Activated T-helper 2 cell treated with anti-CD3 and anti-CD28 coated beads, Interferon-gamma antibody, Interleukin-2, Interleukin-4, amounts not matched to agents 10 μg/mL and 5 μg/mL and 100 μg/mL, durations not matched to agents 14 hours and 24 hours and 36 hours (primary cell): ENCODE measurements at regions not wholly inside any gene's neighbourhood (a gene's known extent, or its start where the extent isn't known, plus 50 kb on each side); places are given as distances from the start of the nearest gene placed in this dataset.

Experiments
- DNase-seq: peaks from one replicate; pipeline ENCODE4 v3.0.0; 2021; ENCODE audit warnings: low spot score
- H3K27ac Mint-ChIP-seq: one replicate; pipeline ENCODE4 v1.8.0; 2021; ENCODE audit warnings: mixed read lengths
- H3K27me3 Mint-ChIP-seq: one replicate; pipeline ENCODE4 v1.8.0; 2021; ENCODE audit warnings: low read depth, mixed read lengths
- H3K36me3 Mint-ChIP-seq: one replicate; pipeline ENCODE4 v1.8.0; 2021; ENCODE audit warnings: low read depth, mixed read lengths
- H3K4me1 Mint-ChIP-seq: one replicate; pipeline ENCODE4 v1.8.0; 2021; ENCODE audit warnings: low read depth, mixed read lengths
- H3K4me3 Mint-ChIP-seq: one replicate; pipeline ENCODE4 v1.8.0; 2021; ENCODE audit warnings: low read depth, mild to moderate bottlenecking, moderate library complexity, mixed read lengths
- H3K9me3 Mint-ChIP-seq: one replicate; pipeline ENCODE4 v1.8.0; 2021; ENCODE audit warnings: mixed read lengths
- intact Hi-C: fragments of 100-400 bp; cut with micrococcal nuclease; formaldehyde crosslinking; loops from one replicate; pipeline ENCODE4 v1.15.1; 2023

- Mint-ChIP-seq H3K4me3 (no peak overlapping the region), H3K9me3 (peaks cover 16% of the 10 kb centered on the region), H3K27me3 (no peaks in the 10 kb centered on the region), H3K4me1 (no peaks in the 10 kb centered on the region), H3K36me3 (no peaks in the 10 kb centered on the region), H3K27ac (no peak overlapping the region)
- intact Hi-C loops, result no loop called here
- DNase-seq, result no peak
Observed at GRCh38 chr4:188822698-188823097, 683.5 kb downstream of the TRIML1 start.

- intact Hi-C loops, result no loop called here
- H3K27ac Mint-ChIP-seq, result no peak overlapping the region
- no peak for DNase-seq
- no peak overlapping the region for H3K4me3 Mint-ChIP-seq
- H3K9me3 Mint-ChIP-seq, result peaks cover 8% of the 10 kb centered on the region
- no peaks in the 10 kb centered on the region for H3K4me1 Mint-ChIP-seq
- H3K36me3 Mint-ChIP-seq, result no peaks in the 10 kb centered on the region
- no peaks in the 10 kb centered on the region for H3K27me3 Mint-ChIP-seq
Observed at GRCh38 chr4:188824553-188824952, 685.3 kb downstream of the TRIML1 start.

GRCh38 chr4:188826393-188826792 is 687.2 kb downstream of the TRIML1 start:
- intact Hi-C loops, result no loop called here
- H3K9me3 Mint-ChIP-seq, result peaks cover 8% of the 10 kb centered on the region
- no peaks in the 10 kb centered on the region for H3K36me3 Mint-ChIP-seq
- no peaks in the 10 kb centered on the region for H3K4me1 Mint-ChIP-seq
- DNase-seq, result no peak
- H3K27ac Mint-ChIP-seq, result no peak overlapping the region
- no peak overlapping the region for H3K4me3 Mint-ChIP-seq
- no peaks in the 10 kb centered on the region for H3K27me3 Mint-ChIP-seq

DNA sequence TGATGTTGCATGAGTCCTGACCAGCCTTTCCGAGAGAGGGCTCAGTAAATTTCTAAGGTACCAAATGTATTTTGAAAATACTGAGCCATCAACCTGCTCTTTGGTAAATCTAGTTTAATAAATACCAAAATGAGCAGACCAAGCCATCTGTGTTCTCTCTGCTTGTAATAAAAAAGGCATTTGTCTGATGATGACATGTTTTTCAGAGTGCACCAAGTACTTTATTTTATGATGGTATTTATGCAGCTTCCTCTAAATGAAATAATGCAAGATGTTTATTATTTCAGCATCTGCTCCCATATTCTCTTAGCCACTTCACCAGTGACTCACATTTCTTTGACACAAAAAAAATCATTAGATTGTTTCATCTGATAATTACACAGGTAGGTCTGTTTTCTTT is 700.5 kb downstream of the TRIML1 start:
- DNase-seq, result no peak
- peaks cover 22% of the 10 kb centered on the region for H3K9me3 Mint-ChIP-seq
- intact Hi-C loops, result no loop called here
- H3K4me1 Mint-ChIP-seq, result no peaks in the 10 kb centered on the region
- no peaks in the 10 kb centered on the region for H3K36me3 Mint-ChIP-seq
- no peak overlapping the region for H3K27ac Mint-ChIP-seq
- no peaks in the 10 kb centered on the region for H3K27me3 Mint-ChIP-seq
- no peak overlapping the region for H3K4me3 Mint-ChIP-seq

- Mint-ChIP-seq H3K27me3 (no peaks in the 10 kb centered on the region), H3K36me3 (no peaks in the 10 kb centered on the region), H3K27ac (no peak overlapping the region), H3K4me3 (no peak overlapping the region), H3K9me3 (peaks cover 29% of the 10 kb centered on the region), H3K4me1 (no peaks in the 10 kb centered on the region)
- no peak for DNase-seq
- intact Hi-C loops, result no loop called here
Observed at GRCh38 chr4:188841523-188841922, 702.3 kb downstream of the TRIML1 start.

DNA sequence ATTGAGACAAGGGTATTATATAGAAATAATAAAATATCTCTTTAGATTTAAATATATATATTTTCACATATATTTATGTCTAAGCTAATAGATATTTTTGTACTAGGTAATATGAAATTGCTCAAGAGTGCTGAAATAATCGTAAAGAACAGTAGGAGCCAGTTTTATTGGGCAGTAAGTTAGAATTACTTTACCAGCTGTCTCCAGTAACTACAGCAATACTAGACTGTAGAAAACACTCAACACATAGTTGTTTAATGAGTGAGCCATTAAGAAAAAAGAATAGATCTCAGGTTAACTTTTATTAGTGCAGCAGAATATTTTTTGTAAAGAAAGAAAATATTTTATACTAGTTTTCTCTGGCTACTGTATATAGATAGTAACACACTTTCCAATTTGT is 715.2 kb downstream of the TRIML1 start:
- Mint-ChIP-seq H3K27me3 (no peaks in the 10 kb centered on the region), H3K4me3 (no peak overlapping the region), H3K9me3 (peaks cover 43% of the 10 kb centered on the region), H3K36me3 (no peaks in the 10 kb centered on the region), H3K4me1 (no peaks in the 10 kb centered on the region), H3K27ac (no peak overlapping the region)
- DNase-seq, result no peak
- intact Hi-C loops, result no loop called here

DNA sequence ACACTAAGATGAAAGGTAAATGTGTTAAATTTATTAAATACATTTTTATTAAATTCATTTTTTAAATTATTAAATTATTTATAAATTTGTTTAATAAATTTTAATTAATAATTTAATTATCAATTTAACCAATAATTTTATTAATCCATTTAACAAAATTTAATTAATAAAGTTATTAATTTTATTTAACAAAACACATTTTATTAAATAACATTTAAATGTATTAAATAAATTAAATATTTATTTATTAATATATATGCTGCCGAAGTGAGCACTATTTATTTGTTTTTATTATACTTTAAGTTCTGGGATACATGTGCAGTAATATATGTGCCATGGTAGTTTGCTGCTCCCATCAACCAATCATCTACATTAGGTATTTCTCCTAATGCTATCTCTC is 719.5 kb downstream of the TRIML1 start:
- peaks cover 33% of the 10 kb centered on the region for H3K9me3 Mint-ChIP-seq
- no peaks in the 10 kb centered on the region for H3K36me3 Mint-ChIP-seq
- H3K4me3 Mint-ChIP-seq, result no peak overlapping the region
- intact Hi-C loops, result no loop called here
- DNase-seq, result no peak
- H3K4me1 Mint-ChIP-seq, result no peaks in the 10 kb centered on the region
- no peaks in the 10 kb centered on the region for H3K27me3 Mint-ChIP-seq
- no peak overlapping the region for H3K27ac Mint-ChIP-seq

- Mint-ChIP-seq H3K27ac (no peak overlapping the region), H3K4me3 (no peak overlapping the region), H3K36me3 (no peaks in the 10 kb centered on the region), H3K4me1 (no peaks in the 10 kb centered on the region), H3K27me3 (no peaks in the 10 kb centered on the region), H3K9me3 (peaks cover 46% of the 10 kb centered on the region)
- no peak for DNase-seq
- intact Hi-C loops, result no loop called here
Observed at GRCh38 chr4:188864741-188865140, 725.5 kb downstream of the TRIML1 start.

DNA sequence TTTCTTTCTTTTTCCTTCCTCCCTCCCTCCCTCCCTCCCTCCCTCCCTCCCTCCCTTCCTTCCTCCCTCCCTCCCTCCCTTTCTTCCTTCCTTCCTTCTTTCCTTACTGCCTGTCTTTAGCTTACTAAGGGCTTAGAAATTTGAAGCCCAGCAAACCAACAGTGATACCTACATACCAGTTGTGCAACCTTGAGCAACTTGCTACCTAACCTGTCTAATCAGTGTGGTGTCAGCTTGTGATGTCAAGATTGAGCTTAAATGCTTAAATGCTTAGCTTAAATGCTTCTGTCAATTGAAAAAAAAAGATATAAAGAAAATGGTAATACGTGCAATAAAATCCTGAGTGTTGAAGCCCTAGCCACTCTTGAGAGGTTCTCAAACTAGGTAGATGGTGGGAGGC is 728.6 kb downstream of the TRIML1 start:
- Mint-ChIP-seq H3K27me3 (no peaks in the 10 kb centered on the region), H3K4me1 (no peaks in the 10 kb centered on the region), H3K9me3 (peaks cover 49% of the 10 kb centered on the region), H3K36me3 (no peaks in the 10 kb centered on the region), H3K4me3 (no peak overlapping the region), H3K27ac (no peak overlapping the region)
- intact Hi-C loops, result no loop called here
- no peak for DNase-seq

DNA sequence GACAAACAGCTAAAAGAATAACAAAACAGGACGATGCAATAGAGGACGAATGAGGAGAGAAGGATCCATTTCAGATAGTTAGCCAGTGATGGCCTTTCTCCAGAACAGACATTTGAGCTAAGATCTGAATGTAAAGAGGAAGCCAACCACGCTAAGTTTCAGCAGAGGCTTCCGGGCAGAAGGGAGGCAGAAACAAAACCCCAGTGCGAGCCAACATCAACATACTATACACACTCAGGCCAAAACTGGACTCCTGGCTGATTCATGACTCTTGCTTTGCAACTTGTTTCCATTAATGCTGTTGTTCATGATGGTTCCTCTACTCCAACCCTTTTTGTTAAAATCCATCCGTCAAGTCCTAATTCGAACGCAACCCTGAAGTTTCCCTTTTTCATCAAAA is 730.3 kb downstream of the TRIML1 start:
- Mint-ChIP-seq H3K4me1 (no peaks in the 10 kb centered on the region), H3K27ac (no peak overlapping the region), H3K27me3 (no peaks in the 10 kb centered on the region), H3K4me3 (no peak overlapping the region), H3K9me3 (peaks cover 40% of the 10 kb centered on the region), H3K36me3 (no peaks in the 10 kb centered on the region)
- DNase-seq, result no peak
- intact Hi-C loops, result no loop called here

- Mint-ChIP-seq H3K9me3 (peaks cover 30% of the 10 kb centered on the region), H3K4me3 (no peak overlapping the region)
- intact Hi-C loops, result no loop called here
Observed at GRCh38 chr4:188872809-188873208, 733.6 kb downstream of the TRIML1 start.

DNA sequence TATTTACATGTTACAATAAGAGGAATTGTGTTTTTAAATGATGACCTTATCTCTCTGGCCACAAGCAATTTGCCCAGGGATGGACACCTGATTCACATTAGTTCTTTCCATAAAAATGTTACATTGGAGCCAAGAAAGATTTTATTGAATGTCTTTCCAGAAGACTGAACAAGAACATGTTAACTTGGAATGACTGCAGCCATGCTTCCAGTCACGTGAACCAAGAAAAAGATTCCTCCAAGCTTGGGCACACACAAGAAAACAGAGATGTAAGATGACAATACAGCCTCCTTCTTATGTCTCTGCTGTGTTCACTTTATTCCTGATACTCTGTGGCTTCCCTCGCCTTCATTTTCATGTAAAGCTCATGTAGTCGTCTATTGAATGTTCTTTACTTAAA is 737.6 kb downstream of the TRIML1 start:
- H3K4me1 Mint-ChIP-seq, result no peaks in the 10 kb centered on the region
- H3K4me3 Mint-ChIP-seq, result no peak overlapping the region
- intact Hi-C loops, result no loop called here

More at GRCh38 chr4:188872809-188873208, 733.6 kb downstream of the TRIML1 start:
- H3K4me1 Mint-ChIP-seq, result no peaks in the 10 kb centered on the region
- no peak overlapping the region for H3K27ac Mint-ChIP-seq
- no peaks in the 10 kb centered on the region for H3K36me3 Mint-ChIP-seq
- H3K27me3 Mint-ChIP-seq, result no peaks in the 10 kb centered on the region
- no peak for DNase-seq

GRCh38 chr4:188879598-188879997 is 740.4 kb downstream of the TRIML1 start:
- intact Hi-C loops, result no loop called here
- Mint-ChIP-seq H3K4me3 (no peak overlapping the region), H3K27ac (no peak overlapping the region), H3K4me1 (no peaks in the 10 kb centered on the region), H3K36me3 (no peaks in the 10 kb centered on the region), H3K9me3 (peaks cover 22% of the 10 kb centered on the region), H3K27me3 (no peaks in the 10 kb centered on the region)
- no peak for DNase-seq

More for the DNA sequence above, 737.6 kb downstream of the TRIML1 start:
- Mint-ChIP-seq H3K27me3 (no peaks in the 10 kb centered on the region), H3K36me3 (no peaks in the 10 kb centered on the region), H3K9me3 (peaks cover 13% of the 10 kb centered on the region), H3K27ac (no peak overlapping the region)
- no peak for DNase-seq

- no peaks in the 10 kb centered on the region for H3K36me3 Mint-ChIP-seq
- peaks cover 34% of the 10 kb centered on the region for H3K9me3 Mint-ChIP-seq
- H3K27ac Mint-ChIP-seq, result no peak overlapping the region
- DNase-seq, result no peak
- intact Hi-C loops, result no loop called here
- H3K27me3 Mint-ChIP-seq, result no peaks in the 10 kb centered on the region
- no peaks in the 10 kb centered on the region for H3K4me1 Mint-ChIP-seq
- H3K4me3 Mint-ChIP-seq, result no peak overlapping the region
Observed at GRCh38 chr4:188887905-188888304, 748.7 kb downstream of the TRIML1 start.
